ENCODE measurements at regions not wholly inside any gene's neighbourhood (a gene's known extent, or its start where the extent isn't known, plus 50 kb on each side); places are given as distances from the start of the nearest gene placed in this dataset.

- intact Hi-C loops (cut with DNase I; ENCODE audit: low total_unique reads) = no loop called here
- Histone ChIP-seq H3K36me3 (no peaks in the 10 kb centered on the region), H3K4me3 (no peak overlapping the region), H3K9me3 (no peaks in the 10 kb centered on the region), H3K4me1 (no peaks in the 10 kb centered on the region), H3K27ac (no peak overlapping the region), H3K27me3 (no peaks in the 10 kb centered on the region)
- TF ChIP-seq CTCF (IDR thresholded peaks at IDR 0.05) = no peak
- no peak for DNase-seq
These were observed 536.9 kb upstream of the CHAC2 start for GRCh38 chr2:53230691-53231090.

GRCh38 chr2:53227535-53227934 lies 540.1 kb upstream of the CHAC2 start:
- no peak for TF ChIP-seq CTCF (IDR thresholded peaks at IDR 0.05)
- no peak for TF ChIP-seq POLR2A (IDR thresholded peaks at IDR 0.05)
- H3K27me3 ChIP-seq = no peaks in the 10 kb centered on the region
- DNase-seq = no peak
- intact Hi-C loops (cut with DNase I; ENCODE audit: low total_unique reads) = no loop called here
- no peaks in the 10 kb centered on the region for H3K4me1 ChIP-seq
- H3K4me3 ChIP-seq = no peak overlapping the region
- H3K36me3 ChIP-seq = no peaks in the 10 kb centered on the region
- H3K27ac ChIP-seq = no peak overlapping the region
- no peaks in the 10 kb centered on the region for H3K9me3 ChIP-seq

- intact Hi-C loops (cut with DNase I; ENCODE audit: low total_unique reads) = no loop called here
- no peaks in the 10 kb centered on the region for H3K36me3 ChIP-seq
- H3K4me3 ChIP-seq = no peak overlapping the region
- H3K27ac ChIP-seq = no peak overlapping the region
- no peak for DNase-seq
- no peaks in the 10 kb centered on the region for H3K9me3 ChIP-seq
- H3K4me1 ChIP-seq = no peaks in the 10 kb centered on the region
- TF ChIP-seq CTCF (IDR thresholded peaks at IDR 0.05) (no peak), POLR2A (IDR thresholded peaks at IDR 0.05) (no peak)
- no peaks in the 10 kb centered on the region for H3K27me3 ChIP-seq
These were observed 546.6 kb upstream of the CHAC2 start for GRCh38 chr2:53220969-53221368.

- TF ChIP-seq POLR2A (IDR thresholded peaks at IDR 0.05) (no peak), CTCF (IDR thresholded peaks at IDR 0.05) (no peak)
- Histone ChIP-seq H3K9me3 (no peaks in the 10 kb centered on the region), H3K4me3 (no peak overlapping the region), H3K27me3 (no peaks in the 10 kb centered on the region), H3K27ac (no peak overlapping the region), H3K4me1 (no peaks in the 10 kb centered on the region), H3K36me3 (no peaks in the 10 kb centered on the region)
- DNase-seq = no peak
- intact Hi-C loops (cut with DNase I; ENCODE audit: low total_unique reads) = no loop called here
These were observed 550.4 kb upstream of the CHAC2 start for GRCh38 chr2:53217250-53217649.

- no peak for DNase-seq
- Histone ChIP-seq H3K4me3 (no peak overlapping the region), H3K27me3 (no peaks in the 10 kb centered on the region), H3K27ac (no peak overlapping the region), H3K9me3 (no peaks in the 10 kb centered on the region), H3K36me3 (no peaks in the 10 kb centered on the region), H3K4me1 (no peaks in the 10 kb centered on the region)
- intact Hi-C loops (cut with DNase I; ENCODE audit: low total_unique reads) = no loop called here
- TF ChIP-seq CTCF (IDR thresholded peaks at IDR 0.05) (no peak), POLR2A (IDR thresholded peaks at IDR 0.05) (no peak)
These were observed 550.8 kb upstream of the CHAC2 start for GRCh38 chr2:53216805-53217204.
